Right lobe of liver (tissue), 6 donors: ENCODE measurements at regions not wholly inside any gene's neighbourhood (a gene's known extent, or its start where the extent isn't known, plus 50 kb on each side); places are given as distances from the start of the nearest gene placed in this dataset.

Experiments
- ATAC-seq, 4 donors: fragments of 200-7000 bp; cut with Tn5 transposase; one replicate each; pipeline ENCODE4 v1.9.1; 2020; ENCODE audit warnings: mild to moderate bottlenecking in 4 of 4, moderate library complexity in 4 of 4
- DNase-seq, 3 donors: peaks; one replicate each; pipeline ENCODE4 v3.0.0-alpha.2; 2020
- H3K27ac ChIP-seq, 3 donors: fragments of 200-600 bp; one replicate each; pipeline ENCODE4 v1.8.0; 2022
- H3K27me3 ChIP-seq, 2 donors: fragments of 200-600 bp; one replicate each; pipeline ENCODE4 v1.8.0; 2022
- H3K36me3 ChIP-seq, 4 donors: fragments of 200-600 bp; sonication (generic) in 1 of 4; one replicate each; pipeline versions ENCODE4 v1.5.1 to v1.8.0; 2017 to 2022; ENCODE audit warnings: control low read depth in 1 of 4
- H3K4me1 ChIP-seq, 4 donors: fragments of 200-600 bp; sonication (generic) in 1 of 4; one replicate each; pipeline versions ENCODE4 v1.5.1 to v1.8.0; 2017 to 2022; ENCODE audit warnings: control low read depth in 1 of 4
- H3K4me3 ChIP-seq, 3 donors: fragments of 200-600 bp; one replicate each; pipeline ENCODE4 v1.8.0; 2022
- H3K9me3 ChIP-seq, 4 donors: fragments of 200-600 bp; sonication (generic) in 1 of 4; one replicate each; pipeline versions ENCODE4 v1.5.1 to v1.8.0; 2017 to 2022; ENCODE audit warnings: control low read depth in 1 of 4
- POLR2A ChIP-seq: fragments of 450-650 bp; IDR thresholded peaks from one replicate; pipeline ENCODE4 v1.6.1; 2017; ENCODE audit warnings: antibody characterized with exemption, mild to moderate bottlenecking
- WGBS: methylation state at CpG from one replicate; pipeline ENCODE4 v1.1.6; 2018; ENCODE audit warnings: low coverage, low lambda C conversion rate; ENCODE audit not compliant: insufficient coverage; ENCODE audit errors: missing lambda C conversion rate; 5-methylcytosine and 5-hydroxymethylcytosine counted together
- intact Hi-C, 2 donors: fragments of 100-400 bp; cut with DNase I; formaldehyde crosslinking; loops; one replicate each; pipeline versions ENCODE4 v1.11.2 to v1.14.1; 2022
- TF ChIP-seq, protein P1 (sequence below), 4 donors: fragments of 200-600 bp in 3 of 4; fragments of 450-650 bp in 1 of 4; IDR thresholded peaks; one replicate each; pipeline versions ENCODE4 v1.5.1 to v1.8.0; 2016 to 2022; ENCODE audit warnings: antibody characterized with exemption in 4 of 4, mild to moderate bottlenecking in 2 of 4
- donor health status: DM: no; HTN: yes; CAD: no.
- donor health status: DM: no; HTN: no; CAD: no.
- donor health status: DM: no; HTN: no; CAD: no.
- donor health status: DM: no; HTN: yes; CAD: no.
- donor health status: DM: no; HTN: yes; CAD: no.

DNA sequence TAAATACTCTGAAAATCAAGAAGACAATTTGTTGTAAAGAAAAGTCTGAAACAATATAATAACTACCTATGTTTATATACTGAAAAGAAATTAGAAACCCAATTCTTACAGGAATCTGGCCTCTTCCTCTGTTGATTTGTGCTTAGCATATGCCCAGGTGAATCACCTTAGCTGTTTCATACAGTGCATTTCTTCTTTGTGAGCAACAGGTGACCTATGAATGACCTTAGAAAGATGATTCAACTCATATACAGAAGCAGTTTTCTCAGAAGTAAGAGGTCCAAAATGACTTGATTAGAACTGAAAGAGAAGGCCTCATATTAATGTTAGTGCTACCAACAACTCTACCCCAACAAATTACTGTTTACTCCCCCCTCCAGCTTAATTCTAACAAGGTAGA lies 419.5 kb upstream of the ID4 start:
- ATAC-seq (no peak), DNase-seq (no peak)
- H3K36me3 ChIP-seq = no peaks in the 10 kb centered on the region
- H3K4me1 ChIP-seq = no peaks in the 10 kb centered on the region
- H3K27ac ChIP-seq = no peak overlapping the region
- H3K9me3 ChIP-seq = no peaks in the 10 kb centered on the region
- TF ChIP-seq, protein P1, sequence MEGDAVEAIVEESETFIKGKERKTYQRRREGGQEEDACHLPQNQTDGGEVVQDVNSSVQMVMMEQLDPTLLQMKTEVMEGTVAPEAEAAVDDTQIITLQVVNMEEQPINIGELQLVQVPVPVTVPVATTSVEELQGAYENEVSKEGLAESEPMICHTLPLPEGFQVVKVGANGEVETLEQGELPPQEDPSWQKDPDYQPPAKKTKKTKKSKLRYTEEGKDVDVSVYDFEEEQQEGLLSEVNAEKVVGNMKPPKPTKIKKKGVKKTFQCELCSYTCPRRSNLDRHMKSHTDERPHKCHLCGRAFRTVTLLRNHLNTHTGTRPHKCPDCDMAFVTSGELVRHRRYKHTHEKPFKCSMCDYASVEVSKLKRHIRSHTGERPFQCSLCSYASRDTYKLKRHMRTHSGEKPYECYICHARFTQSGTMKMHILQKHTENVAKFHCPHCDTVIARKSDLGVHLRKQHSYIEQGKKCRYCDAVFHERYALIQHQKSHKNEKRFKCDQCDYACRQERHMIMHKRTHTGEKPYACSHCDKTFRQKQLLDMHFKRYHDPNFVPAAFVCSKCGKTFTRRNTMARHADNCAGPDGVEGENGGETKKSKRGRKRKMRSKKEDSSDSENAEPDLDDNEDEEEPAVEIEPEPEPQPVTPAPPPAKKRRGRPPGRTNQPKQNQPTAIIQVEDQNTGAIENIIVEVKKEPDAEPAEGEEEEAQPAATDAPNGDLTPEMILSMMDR (IDR thresholded peaks at IDR 0.05) = no peak
- no peak for TF ChIP-seq POLR2A
- intact Hi-C loops = no loop called here
- H3K4me3 ChIP-seq = no peak overlapping the region
- H3K27me3 ChIP-seq = no peaks in the 10 kb centered on the region

DNA sequence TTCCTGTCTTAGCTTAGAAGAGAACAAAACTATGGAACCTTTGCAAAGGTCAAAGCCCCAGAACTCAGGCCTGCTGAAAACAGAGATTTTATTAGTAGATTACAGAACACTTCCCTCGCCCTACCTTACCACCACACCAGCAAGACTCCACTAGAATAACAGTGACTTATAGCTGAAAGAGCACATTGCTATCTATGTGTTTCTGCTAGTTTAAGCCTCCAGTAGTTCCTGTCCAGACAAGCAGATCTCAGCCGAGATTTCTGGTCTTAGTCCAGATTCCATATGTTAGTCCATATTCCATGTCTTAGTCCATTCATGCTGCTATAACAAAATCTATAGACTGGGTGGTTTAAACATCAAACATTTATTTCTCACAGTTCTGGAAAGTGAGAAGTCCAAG lies 412.3 kb upstream of the ID4 start:
- intact Hi-C loops = no loop called here
- no peak overlapping the region for H3K27ac ChIP-seq
- no peak for DNase-seq
- TF ChIP-seq, protein P1 (IDR thresholded peaks at IDR 0.05) = no peak
- TF ChIP-seq POLR2A = no peak
- no peaks in the 10 kb centered on the region for H3K9me3 ChIP-seq
- no peaks in the 10 kb centered on the region for H3K4me1 ChIP-seq
- ATAC-seq = no peak
- H3K36me3 ChIP-seq = no peaks in the 10 kb centered on the region
- H3K27me3 ChIP-seq = no peaks in the 10 kb centered on the region
- H3K4me3 ChIP-seq = no peak overlapping the region
- WGBS = 33% methylated on average over 2 of the region's 2 CpGs

DNA sequence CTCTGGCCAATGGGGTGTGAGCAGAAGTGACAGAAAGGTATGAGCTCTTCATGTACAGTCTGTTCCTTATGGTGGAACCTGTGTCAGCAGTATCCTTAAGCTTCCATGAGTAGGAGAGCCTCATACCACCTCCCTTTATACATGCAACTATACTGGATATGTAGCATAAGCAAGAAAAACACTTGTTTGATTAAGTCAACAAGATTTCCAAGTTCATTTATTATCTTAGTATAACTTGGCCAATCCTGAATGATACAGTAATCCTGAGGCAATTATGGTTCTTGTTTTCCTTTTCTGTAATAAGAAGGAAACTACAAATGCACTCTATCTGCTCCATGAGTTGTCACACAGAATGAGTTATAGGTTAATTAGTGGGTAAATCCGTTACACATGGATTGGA lies 409.6 kb upstream of the ID4 start:
- no peaks in the 10 kb centered on the region for H3K4me1 ChIP-seq
- H3K27ac ChIP-seq = no peak overlapping the region
- no peaks in the 10 kb centered on the region for H3K27me3 ChIP-seq
- ATAC-seq (no peak), DNase-seq (no peak)
- H3K4me3 ChIP-seq = no peak overlapping the region
- TF ChIP-seq POLR2A = no peak
- TF ChIP-seq, protein P1 (IDR thresholded peaks at IDR 0.05) = no peak
- no peaks in the 10 kb centered on the region for H3K9me3 ChIP-seq
- WGBS = 19% methylated on average over 1 of the region's 1 CpG
- intact Hi-C loops = no loop called here
- no peaks in the 10 kb centered on the region for H3K36me3 ChIP-seq

DNA sequence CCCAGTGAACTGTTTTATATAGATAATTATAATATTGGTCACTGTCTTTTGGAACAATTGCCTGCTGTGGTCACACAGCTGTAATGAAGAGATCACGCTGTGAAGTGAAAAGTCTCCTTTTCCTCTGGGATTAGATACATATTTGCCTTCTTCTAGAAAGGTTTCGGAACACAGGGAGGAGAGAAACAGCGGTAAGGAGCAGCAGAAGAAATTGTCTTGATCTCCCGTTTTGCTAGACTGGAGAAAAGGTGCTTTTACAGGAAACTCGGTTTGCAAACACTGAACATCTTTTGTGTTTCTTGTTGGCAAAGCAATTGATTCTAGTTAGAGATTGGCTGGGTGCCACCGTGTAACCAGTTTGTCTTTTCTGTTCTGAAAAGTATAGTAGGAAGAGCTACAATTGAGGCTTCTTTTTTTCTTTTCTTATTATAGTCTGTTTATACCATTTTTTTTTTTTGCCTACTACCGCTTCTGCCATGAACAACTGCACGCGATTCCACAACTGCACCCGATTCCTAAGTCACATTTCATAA lies 404.1 kb upstream of the ID4 start:
- no peak overlapping the region for H3K4me3 ChIP-seq
- intact Hi-C loops = no loop called here
- no peak overlapping the region for H3K27ac ChIP-seq
- H3K36me3 ChIP-seq = no peaks in the 10 kb centered on the region
- DNase-seq (no peak), ATAC-seq (no peak)
- H3K4me1 ChIP-seq = no peaks in the 10 kb centered on the region
- TF ChIP-seq, protein P1 (IDR thresholded peaks at IDR 0.05) = no peak
- TF ChIP-seq POLR2A = no peak
- no peaks in the 10 kb centered on the region for H3K9me3 ChIP-seq
- H3K27me3 ChIP-seq = no peaks in the 10 kb centered on the region
- WGBS = 51% methylated on average over 10 of the region's 10 CpGs

DNA sequence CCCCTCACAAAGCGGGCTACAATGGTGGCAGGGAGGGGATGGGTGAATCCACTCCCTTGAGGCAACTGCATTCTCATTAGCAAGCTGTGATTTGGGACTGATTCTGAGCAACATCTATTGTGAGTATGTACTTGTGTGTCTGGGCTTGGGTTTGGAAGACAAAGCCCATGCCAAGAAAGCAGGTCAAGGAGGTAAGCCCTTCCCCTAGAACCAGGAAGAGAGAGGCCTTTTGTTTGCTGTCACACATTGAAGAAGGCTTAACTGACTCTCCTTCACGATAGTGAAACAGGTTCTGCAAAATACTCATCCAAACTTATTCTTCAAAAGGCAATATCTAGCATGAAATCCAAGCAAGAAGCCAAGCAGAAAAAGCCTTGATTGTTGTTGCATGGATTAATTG lies 403.1 kb upstream of the ID4 start:
- H3K9me3 ChIP-seq = no peaks in the 10 kb centered on the region
- no peak for DNase-seq
- H3K36me3 ChIP-seq = no peaks in the 10 kb centered on the region
- H3K4me3 ChIP-seq = no peak overlapping the region
- H3K4me1 ChIP-seq = no peaks in the 10 kb centered on the region
- WGBS = 65% methylated on average over 2 of the region's 2 CpGs
- no peaks in the 10 kb centered on the region for H3K27me3 ChIP-seq
- intact Hi-C loops = no loop called here
- no peak overlapping the region for H3K27ac ChIP-seq
- ATAC-seq = no peak
- TF ChIP-seq, protein P1 (IDR thresholded peaks at IDR 0.05) = no peak
- TF ChIP-seq POLR2A = no peak
